ENCODE measurements at regions not wholly inside any gene's neighbourhood (a gene's known extent, or its start where the extent isn't known, plus 50 kb on each side); places are given as distances from the start of the nearest gene placed in this dataset.
"Not testable (repeated sequence)": the region's sequence is repeated elsewhere in the genome, so short reads cannot be mapped to it uniquely, and the experiment has no call there.

DNA sequence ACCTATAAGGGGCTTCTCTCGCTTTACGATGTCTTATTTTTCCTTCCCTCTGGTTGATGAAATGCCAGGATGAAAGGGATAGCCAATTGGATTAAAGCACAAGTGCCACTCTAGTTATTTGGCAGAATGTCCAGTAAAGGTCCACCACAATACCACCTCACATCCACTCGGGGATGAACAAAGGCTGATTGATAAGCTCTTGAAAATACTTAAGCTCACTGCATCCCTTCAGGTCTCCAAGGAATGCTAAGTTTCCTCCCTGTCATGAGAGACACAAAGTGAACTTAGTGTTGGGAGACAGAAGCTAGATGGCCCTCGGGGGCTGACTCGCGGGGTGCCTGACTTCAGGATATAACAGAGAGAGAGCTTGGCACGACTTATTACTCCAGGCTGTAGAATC lies 185.9 kb upstream of the ZNF644 start:
- not testable (repeated sequence) for DNase-seq (ENCODE audit: low spot score)

DNA sequence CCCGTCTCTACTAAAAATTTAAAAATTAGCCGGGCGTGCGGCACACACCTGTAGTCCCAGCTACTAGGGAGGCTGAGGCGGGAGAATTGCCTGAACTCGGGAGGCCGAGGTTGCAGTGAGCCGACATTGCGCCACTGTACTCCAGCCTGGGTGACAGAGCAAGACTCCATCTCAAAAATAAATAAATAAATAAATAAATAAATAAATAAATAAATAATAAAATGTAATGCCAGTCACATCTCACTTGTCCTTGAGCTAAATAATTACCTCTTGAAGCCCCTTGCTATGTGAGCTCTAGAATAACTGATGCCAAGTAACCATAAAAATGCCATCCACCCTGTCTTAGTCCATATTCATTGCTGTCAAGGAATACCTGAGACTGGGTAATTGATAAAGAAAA lies 182.3 kb upstream of the ZNF644 start:
- not testable (repeated sequence) for DNase-seq (ENCODE audit: low spot score)

DNA sequence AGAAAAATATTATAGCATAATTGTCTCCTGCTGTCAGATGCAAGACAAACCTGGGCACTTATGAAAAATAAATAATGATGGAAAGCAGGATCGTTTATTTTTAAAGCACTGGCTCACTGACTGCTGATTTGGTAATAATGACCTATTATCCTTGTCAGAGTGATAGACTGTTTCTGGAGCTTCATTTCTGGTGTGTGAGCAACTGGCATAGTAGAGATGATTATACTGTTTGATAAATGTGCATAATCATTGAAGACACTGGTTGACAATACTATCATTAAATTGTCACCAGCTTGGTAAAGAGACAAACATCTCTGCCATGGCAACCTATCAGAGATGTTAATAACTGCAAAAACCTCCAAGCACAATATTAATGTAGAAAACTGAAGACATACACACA lies 179.9 kb upstream of the ZNF644 start:
- DNase-seq (ENCODE audit: low spot score) = no peak

DNA sequence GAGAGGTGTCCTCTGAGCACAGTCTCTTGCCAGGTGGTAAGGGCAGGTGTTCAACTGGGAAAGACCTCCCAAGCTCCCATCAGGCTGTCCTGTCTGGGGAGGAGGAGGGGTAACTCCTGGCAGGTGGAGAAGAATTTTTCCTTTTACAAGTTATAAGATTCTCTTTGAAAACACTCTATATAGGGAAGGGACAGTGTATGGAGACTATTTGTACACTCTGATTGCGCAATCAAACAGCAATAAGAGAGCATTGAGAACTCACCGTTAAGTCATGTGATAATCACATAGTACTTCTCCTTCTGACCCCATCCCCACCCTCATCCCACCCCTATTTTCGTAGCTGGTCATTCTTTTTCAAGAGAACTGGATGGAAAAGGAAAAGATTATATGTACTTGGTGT lies 179.3 kb upstream of the ZNF644 start:
- DNase-seq (ENCODE audit: low spot score) = no peak

DNA sequence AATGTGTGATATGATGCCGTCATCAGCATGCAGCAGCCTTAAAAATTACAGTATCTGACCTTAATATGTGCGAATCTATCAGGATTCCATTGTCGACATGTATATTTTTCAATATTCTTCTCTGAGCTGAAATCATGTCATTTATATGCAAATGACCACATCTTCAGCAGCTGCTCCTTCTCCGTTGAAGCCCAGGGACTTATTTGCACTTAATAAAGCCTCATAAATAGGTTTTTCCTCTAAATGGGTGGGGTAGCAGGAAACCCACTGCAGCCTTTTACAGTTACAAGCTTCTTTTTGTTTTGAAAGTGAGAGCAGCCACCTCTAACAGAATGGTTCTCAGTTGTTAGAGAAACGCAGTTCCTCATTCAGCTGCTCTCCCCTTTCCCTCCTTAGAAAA lies 178.8 kb upstream of the ZNF644 start:
- DNase-seq (ENCODE audit: low spot score) = no peak

DNA sequence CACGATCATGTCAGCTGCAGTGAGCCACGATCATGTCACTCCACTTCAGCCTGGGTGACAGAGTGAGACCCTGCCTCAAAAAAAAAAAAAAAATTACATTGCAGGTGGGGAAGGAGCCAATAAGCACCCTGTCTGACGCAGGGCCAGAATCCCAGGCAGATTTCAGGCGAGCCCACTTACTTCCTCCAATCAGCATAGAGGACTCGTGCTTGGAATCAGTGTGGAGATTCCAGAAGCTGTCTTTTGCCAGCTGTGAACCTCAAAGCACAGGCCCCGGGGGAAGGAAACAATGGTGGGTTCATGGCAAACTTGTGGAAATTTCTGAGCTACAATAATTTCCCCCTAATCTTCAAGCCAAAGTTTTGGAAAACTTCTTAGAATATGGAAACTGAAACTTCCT lies 178.2 kb upstream of the ZNF644 start:
- DNase-seq (ENCODE audit: low spot score) = no peak

DNA sequence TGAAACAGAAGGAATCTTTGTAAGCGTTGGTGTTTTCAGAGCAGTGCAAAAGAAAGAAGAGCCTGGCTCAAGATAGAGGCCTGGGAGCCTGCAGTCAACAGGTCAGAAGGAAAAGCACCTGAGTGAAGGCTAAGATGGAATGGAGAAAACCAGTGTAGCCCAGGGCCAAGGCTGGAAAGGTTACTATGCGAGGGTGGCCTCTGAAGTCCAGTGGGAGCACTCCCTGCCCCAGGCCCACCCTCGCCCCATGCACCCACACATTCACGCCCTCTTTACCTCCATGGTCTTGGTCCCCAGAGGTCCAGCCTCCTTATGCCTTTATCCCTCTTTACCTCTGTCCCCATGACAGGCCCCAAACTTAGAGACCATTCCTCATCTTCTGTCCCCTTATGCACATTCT lies 169.2 kb upstream of the ZNF644 start:
- DNase-seq (ENCODE audit: low spot score) = no peak

DNA sequence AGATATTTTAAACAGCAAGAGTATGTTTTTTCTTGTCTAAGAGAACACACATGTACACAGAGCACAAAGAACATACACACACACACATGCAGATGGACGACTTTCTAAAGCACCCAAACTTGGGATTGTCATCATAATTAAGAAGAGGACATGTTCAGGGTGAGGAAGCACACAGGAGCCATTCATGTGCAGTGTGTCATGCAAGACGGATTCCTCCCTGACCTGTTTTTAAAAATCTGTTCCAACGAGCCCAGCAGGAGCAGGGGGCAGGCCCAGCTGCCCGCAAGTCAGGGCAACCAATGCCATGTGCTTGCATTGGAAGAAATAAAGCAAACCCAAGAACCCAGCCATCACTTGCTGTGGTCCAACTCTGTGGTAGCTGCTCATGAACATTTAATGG lies 167.3 kb upstream of the ZNF644 start:
- no peak for DNase-seq (ENCODE audit: low spot score)

DNA sequence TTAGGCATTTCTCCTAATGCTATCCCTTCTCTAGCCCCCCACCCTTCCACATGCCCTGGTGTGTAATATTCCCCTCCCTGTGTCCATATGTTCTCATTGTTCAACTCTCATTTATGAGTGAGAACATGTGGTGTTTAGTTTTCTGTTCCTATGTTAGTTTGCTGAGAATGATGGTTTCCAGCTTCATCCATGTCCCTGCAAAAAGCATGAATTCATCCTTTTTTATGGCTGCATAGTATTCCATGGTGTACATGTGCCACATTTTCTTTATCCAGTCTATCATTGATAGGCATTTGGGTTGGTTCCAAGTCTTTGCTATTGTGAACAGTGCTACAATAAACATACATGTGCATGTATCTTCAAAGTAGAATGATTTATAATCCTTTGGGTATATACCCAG lies 161.0 kb upstream of the ZNF644 start:
- DNase-seq (ENCODE audit: low spot score) = not testable (repeated sequence)

DNA sequence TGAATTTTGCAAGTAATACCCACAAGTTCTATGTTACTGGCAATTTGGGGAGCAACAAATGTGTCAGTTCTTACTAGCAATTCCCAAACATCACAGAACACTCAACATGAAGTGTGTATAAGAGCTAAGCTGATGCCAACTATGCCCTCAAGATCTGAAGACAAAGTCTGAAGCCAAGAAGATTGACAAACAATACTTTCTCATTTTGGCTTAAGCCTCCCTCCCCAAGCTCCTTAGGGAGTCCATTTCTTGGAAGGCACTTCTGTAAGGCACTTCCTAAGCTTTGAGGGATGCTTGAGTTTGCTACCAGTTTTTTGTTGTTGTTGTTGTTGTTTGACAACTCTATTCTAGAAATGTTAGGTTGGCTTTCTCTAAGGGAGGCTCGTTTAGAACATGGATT lies 154.4 kb upstream of the ZNF644 start:
- DNase-seq (ENCODE audit: low spot score) = no peak

DNA sequence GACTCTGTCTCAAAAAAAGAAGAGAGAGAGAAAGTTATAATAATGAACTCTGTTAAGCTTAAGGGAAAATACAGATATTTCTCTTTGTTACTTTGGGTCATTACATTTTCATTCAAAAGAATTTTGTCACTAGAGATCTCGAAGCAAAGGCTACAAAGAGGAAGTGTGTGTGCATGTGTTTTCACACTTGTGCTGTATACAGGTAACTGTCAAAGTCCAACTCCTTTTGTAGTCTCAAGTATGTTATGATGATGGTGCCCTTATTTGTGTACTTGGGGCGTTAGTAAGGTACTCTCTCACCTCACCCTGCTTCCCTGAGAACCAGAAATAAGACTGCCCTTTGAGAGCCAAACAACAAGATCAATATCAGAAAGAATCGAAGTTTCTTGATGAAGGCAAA lies 152.9 kb upstream of the ZNF644 start:
- DNase-seq (ENCODE audit: low spot score) = no peak

DNA sequence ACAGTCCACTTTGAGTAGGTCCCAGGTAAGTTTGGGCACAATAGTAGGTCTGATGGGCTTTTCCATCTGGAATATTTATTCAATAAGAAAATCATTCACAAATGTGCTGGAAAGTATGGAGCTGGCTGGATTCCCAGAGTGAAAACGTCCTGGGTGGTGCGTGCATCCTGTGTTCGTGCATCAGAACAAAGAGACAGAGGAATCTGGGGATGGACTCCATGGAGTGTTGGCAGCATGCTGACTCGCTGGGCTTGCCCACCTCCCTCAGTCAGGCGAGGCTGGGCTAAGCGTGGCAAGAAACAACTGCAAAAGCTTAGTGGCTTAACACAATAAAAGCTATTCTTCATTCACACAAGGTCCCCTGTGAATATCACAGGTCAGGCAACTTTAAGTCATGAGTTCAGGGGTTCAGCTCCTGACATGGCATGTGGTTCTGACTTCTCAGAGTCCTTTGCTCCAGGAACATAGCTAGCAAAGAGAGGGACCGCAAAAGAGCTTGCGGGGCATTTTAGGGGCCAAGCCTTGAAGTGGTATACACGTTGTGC lies 151.6 kb upstream of the ZNF644 start:
- no peak for DNase-seq (ENCODE audit: low spot score)

DNA sequence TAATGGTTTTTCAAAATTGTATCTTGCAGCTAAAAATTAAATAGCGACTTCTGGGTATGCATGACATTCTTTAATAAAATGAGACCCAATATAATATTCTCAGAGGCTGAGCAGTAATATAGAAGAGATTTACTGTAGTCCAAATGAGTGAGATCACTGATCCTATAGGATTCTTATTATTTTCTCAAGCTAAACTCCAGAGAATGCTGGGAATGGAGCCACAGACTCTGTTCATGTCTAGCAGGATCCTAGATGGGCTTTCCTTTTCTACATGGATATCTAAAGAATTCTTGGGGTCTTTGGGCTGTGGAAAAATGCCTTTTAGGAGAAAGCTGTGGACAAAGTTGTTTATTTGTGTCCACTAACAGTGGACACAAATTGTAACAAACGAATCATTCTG lies 150.7 kb upstream of the ZNF644 start:
- DNase-seq (ENCODE audit: low spot score) = no peak

DNA sequence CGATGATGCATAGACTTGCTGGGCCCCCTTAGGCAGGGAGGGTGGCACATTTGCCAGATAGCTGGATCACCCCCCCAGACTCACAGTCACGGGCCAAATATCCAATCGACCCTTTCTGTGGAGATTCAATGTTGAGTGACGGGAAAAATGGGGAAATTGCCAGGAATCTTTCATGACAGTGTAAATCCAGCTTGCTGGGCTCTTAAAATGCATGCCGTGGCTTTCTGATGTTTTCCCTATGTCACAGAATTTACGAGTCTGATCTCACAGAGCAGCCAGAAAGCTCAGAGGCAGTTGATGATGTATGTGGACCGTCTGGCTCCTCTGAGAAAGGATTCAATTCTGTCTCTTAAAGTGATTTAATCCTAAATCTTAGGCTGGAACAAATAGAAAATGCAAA lies 150.1 kb upstream of the ZNF644 start:
- no peak for DNase-seq (ENCODE audit: low spot score)

DNA sequence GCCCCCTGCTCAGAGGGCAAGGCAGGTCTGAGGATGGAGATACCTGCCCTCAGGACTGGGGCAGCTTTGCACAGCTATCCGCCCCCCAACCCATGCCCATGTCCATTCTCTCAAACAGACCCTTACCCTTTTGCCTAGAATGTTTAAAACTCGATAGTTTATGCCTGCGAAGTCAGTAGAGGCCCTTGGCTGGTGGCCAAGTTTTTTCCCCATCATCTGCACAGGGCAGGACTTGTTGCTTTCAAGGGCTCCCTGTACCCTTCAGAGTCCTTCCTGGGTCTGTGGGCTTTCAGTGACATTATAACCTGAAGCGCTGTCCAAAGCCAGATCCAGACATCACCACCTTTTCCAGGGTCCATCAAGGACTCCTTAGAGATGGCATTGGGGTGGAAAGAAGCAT lies 148.7 kb upstream of the ZNF644 start:
- DNase-seq (ENCODE audit: low spot score) = no peak

DNA sequence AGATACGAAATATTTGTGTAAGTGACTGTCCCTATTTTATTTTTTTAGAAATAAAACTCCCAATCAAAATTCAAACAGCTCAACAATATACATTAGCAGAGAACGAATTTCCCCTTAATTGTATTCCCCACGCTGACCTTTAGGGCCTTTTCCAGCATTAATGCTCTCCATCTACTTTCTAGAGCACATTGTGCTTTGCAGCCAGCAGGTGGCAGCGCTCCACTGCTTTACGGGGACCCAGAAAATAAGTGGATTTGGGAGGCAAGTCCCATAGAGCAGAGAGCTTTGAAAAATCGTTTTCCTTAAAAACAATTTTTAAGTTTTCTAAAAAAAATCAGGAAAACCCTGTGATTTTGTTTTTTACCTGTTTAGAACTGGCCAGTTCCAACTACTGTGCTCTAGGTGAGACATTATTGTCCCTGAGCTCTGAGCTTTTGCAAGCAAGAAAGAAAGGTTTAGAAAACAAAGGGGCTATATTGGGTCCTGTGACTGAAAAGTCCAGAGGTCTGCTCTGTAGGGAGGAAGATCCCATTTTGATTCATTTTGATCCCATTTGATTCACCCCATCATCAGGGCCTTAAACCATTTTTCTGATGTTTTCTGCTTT lies 144.4 kb upstream of the ZNF644 start:
- peak; percentile 75 for DNase-seq (ENCODE audit: low spot score)

DNA sequence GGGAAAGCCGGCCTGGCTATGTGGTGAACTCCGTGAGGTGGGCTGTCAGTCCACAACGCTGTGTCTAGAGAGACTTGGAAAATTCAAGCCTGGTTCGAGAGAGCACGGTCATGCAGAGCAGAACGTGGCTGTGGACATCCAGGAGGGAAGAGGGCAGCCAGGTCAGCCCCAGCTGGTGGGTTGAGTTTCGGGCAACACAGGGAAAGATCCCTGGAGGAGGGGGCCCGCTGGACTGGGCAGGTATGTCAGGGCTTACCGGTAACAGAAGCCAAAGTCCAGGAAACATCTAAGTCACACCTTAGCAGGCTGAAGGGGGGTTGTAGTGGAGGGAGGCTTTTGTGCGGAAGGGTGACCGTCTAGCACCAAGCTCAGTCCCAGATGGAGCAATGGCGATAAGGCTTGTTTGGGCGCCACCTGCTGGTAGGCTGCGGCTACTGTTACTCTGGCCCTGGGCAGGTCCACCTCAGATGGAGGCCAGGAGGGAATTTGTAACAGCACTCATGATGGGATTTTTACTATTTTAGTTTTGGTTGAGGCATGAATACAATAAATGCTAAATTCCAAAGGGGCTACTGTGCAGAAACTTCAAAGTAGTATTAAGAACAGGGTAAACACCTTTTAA lies 143.3 kb upstream of the ZNF644 start:
- DNase-seq (ENCODE audit: low spot score) = peak; percentile 75

DNA sequence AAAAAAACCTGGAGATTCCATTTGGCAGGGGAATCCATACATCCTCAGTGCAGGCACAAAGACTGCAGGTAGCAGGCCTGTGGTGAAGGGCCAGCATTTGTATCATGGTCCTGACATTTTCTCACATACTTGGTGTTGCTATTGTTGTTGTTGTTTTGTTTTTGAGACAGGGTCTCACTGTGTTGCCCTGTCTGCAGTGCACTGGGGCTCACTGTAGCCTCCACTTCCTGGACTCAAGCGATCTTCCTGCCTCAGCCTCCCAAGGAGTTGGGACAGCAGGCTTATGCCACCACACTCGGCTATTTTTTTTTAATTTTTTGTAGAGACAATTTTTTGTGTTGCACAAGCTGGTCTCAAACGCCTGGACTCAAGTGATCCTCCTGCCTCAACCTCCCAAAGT lies 140.8 kb upstream of the ZNF644 start:
- no peak for DNase-seq (ENCODE audit: low spot score)

DNA sequence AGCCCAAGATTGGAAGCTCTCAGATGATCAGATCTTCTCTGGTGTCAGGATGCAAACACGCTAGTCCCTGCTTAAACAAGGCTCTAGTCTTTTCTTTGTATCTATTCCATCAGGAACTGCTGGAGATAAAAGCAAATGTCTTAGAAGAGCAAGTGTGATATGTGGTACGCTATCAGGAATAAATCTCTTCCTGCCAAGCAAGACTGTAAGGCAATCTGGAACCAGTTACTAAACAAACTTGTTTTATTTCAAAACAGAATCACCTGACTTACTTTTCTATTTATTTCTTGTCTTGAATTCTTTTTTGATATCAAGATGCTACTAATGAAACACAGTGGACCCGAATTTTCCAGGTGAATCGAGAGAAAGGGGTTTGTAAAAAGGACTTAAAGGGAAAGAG lies 139.9 kb upstream of the ZNF644 start:
- DNase-seq (ENCODE audit: low spot score) = no peak

DNA sequence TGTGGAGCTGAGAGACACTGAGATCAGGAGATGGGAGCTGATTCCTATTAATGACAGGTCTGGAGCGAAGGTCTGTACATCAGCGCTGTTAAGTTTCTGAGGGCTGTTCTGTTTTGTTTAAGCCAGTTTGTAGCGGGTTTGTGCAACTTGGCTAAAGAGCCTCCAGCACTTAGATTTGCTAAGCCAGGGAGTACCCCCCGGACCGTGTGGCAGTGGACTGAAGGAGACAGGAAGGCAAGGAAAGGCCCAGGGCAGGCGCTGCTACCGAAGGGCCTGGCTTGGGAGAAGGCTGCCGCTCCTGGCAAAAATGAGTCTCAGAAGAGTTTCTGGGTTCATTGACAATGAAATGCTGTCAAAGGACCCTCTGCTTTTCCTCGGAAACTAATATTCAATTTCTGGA lies 139.3 kb upstream of the ZNF644 start:
- no peak for DNase-seq (ENCODE audit: low spot score)

DNA sequence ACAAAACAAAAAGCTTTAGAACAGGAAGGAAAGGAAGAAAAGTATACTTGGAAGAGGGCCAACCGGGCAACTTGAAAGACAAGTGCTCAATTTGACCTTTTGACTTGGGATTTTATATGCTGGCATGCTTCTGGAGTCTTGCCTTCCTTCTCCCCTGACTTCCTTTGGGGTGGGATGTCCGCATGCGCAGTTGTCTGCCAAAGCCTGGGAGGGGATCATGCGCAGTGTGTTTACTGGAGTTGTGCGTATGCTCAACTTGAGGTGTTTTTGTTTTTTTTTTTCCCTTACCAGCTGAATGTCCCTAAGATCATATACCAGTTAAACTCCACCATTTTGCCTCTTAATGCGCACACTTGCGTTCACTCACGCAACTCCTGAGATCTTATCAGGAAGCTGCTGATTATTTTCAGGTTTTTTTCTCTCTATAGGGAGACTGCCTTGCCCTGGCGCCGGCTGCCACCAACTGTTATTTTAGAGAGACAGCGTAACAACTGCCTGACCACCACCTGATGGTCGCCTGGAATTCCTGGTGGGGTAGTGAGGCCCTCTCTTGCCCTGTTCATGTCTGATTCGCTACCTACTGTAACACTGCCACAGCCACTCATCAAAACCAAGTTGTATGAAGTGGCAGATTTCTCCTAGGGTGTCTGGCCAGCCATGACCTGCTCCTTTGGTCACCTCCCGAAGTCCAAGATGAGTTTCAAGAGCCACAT lies 138.7 kb upstream of the ZNF644 start:
- DNase-seq (ENCODE audit: low spot score) = no peak

DNA sequence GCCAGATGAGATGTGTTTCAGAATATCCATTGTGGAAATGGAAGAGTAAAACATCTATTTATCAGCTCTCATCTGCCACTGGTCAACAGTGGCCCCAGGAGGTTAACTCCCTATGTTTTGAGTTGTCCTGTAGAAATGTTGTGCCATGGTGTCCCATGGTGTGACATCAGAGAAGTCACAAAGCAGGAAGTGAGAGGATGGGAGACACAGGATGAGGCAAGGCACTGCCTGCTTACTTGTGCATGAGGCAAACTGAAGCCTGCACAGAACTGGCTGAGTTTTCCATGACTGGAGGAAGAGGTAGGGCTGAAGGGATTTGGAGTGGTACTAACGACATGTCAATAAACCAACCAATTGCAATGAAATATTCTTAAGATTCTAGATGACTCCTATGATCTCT lies 131.5 kb upstream of the ZNF644 start:
- no peak for DNase-seq (ENCODE audit: low spot score)

DNA sequence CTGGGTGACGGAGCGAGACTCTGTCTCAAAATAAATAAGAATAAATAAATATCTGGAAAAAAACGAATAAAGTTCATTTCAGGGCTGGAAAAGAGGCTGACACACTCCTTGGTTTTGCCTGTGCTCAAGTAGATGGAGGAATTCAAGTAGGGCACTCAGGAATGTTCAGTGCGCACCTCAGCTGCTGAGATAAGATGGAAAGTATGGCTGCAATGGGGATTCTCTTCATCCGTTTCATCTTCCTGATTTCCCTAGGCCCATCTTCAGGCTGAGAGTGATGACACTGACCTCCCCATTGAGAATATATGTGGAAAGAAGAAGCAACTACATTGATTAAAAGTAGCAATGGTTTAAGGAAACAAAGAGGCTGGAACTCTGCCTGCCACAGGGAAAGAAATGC lies 130.5 kb upstream of the ZNF644 start:
- DNase-seq (ENCODE audit: low spot score) = no peak

DNA sequence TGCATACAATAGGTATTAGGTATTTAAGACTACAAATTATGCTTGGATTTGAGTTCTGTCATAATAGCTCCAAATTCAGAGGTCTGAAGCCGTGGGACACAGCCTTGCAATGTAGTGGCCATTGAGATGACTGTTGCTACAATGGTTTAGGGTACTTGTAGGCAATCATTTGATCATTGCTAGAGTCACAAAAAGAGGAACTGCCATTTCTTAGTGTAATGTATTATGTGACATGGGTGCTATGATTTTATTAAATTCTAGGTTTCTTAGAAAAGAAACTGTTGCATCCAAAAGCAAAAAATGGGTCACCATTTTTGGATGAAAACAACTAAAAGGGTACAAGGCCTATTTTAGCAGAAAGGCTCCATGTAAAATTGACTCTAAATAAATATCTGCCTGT lies 129.9 kb upstream of the ZNF644 start:
- DNase-seq (ENCODE audit: low spot score) = no peak

All from NAMALWA (cell line).